ENCODE measurements at regions not wholly inside any gene's neighbourhood (a gene's known extent, or its start where the extent isn't known, plus 50 kb on each side); places are given as distances from the start of the nearest gene placed in this dataset.

DNA sequence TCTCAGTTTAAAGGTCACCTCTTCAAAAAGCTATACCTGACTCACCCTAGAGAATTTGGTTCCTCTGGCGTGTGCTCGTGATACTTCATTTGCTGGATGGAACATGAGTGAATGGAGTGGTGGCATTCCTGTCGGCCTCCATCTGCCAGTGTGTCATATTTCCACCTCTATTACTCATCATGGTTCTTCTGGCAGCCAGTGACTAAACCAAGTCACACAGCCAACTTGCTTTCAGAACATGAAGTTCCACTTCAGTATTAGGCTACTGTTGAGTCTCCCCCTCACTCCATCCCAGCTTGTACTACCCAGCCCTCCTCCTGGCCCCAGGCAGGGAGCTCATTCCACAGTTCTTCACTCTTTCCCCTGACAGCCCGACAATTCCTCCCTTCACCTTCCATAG is 169.8 kb downstream of the MREG start:
- Histone ChIP-seq H3K4me3 (ENCODE audit: low read length) (no peak overlapping the region), H3F3A (ENCODE audit: control insufficient read depth, insufficient read depth) (no peaks in the 10 kb centered on the region), H3K79me2 (ENCODE audit: control insufficient read depth, low read length) (no peaks in the 10 kb centered on the region), H3K9me2 (replicated peaks; ENCODE audit: control insufficient read depth, low read length) (no peaks in the 10 kb centered on the region), H4K20me1 (ENCODE audit: control insufficient read depth, insufficient read depth, low read depth, low read length) (no peaks in the 10 kb centered on the region), H3K27ac (ENCODE audit: low read depth, low read length) (no peak overlapping the region), H3K27me3 (ENCODE audit: control insufficient read depth, low read length) (no peaks in the 10 kb centered on the region; the same call in 1 of the 2 replicates), H3K4me2 (ENCODE audit: low read length) (no peak overlapping the region), H3K36me3 (ENCODE audit: control insufficient read depth, low read length) (no peaks in the 10 kb centered on the region), H3K9me3 (ENCODE audit: control insufficient read depth, insufficient read depth, low read length) (no peaks in the 10 kb centered on the region), H3K4me1 (ENCODE audit: control insufficient read depth, low read length) (peaks cover 30% of the 10 kb centered on the region)
- no peak for TF ChIP-seq EZH2phosphoT487 (IDR thresholded peaks at IDR 0.05; ENCODE audit: borderline replicate concordance, low read length)
- TF ChIP-seq, protein P1, sequence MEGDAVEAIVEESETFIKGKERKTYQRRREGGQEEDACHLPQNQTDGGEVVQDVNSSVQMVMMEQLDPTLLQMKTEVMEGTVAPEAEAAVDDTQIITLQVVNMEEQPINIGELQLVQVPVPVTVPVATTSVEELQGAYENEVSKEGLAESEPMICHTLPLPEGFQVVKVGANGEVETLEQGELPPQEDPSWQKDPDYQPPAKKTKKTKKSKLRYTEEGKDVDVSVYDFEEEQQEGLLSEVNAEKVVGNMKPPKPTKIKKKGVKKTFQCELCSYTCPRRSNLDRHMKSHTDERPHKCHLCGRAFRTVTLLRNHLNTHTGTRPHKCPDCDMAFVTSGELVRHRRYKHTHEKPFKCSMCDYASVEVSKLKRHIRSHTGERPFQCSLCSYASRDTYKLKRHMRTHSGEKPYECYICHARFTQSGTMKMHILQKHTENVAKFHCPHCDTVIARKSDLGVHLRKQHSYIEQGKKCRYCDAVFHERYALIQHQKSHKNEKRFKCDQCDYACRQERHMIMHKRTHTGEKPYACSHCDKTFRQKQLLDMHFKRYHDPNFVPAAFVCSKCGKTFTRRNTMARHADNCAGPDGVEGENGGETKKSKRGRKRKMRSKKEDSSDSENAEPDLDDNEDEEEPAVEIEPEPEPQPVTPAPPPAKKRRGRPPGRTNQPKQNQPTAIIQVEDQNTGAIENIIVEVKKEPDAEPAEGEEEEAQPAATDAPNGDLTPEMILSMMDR (IDR thresholded peaks at IDR 0.05; ENCODE audit: low read depth, low read length, poor library complexity, severe bottlenecking): no peak

DNA sequence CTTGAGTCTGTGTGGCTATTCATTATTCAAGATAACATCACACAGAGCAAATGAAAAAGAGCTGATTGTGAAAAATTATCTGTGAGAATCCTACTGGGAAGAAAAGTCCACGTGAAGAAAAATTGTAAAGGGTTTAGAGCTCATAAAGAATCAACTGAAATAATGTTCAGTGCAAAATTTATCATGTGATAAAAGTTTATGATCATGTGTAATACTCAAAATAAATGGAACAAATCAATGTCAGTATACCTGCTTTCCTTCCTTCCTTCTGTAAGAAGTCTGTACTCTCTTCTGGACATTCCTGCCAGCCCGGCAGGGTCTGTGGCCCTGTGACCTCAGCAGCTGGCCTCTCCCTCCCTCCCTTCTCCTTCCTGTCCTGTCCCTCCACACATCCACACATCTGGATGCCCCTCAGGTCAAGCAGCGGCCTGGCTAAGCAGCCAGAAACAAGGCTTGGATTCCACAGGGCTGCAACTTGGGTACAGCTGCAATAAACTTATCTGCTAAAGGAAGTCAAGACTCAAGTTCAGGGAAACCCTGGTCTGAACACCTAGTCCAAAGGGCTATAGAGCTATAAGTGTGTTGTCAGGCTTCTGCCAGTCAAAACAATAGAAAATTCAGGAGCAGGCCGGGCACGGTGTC is 172.1 kb downstream of the MREG start:
- TF ChIP-seq EZH2phosphoT487 (IDR thresholded peaks at IDR 0.05; ENCODE audit: borderline replicate concordance, low read length): no peak
- TF ChIP-seq, protein P1 (IDR thresholded peaks at IDR 0.05; ENCODE audit: low read depth, low read length, poor library complexity, severe bottlenecking): no peak
- peak overlapping the region; percentile 32 for H3K27ac ChIP-seq (ENCODE audit: low read depth, low read length)
- no peaks in the 10 kb centered on the region for H4K20me1 ChIP-seq (ENCODE audit: control insufficient read depth, insufficient read depth, low read depth, low read length)
- H3K36me3 ChIP-seq (ENCODE audit: control insufficient read depth, low read length): no peaks in the 10 kb centered on the region
- no peaks in the 10 kb centered on the region for H3K9me3 ChIP-seq (ENCODE audit: control insufficient read depth, insufficient read depth, low read length)
- H3K4me2 ChIP-seq (ENCODE audit: low read length): peak overlapping the region; percentile 38
- no peak overlapping the region for H3K4me3 ChIP-seq (ENCODE audit: low read length)
- H3K79me2 ChIP-seq (ENCODE audit: control insufficient read depth, low read length): no peaks in the 10 kb centered on the region
- H3K27me3 ChIP-seq (ENCODE audit: control insufficient read depth, low read length): peaks cover under 1% of the 10 kb centered on the region; the same call in 1 of the 2 replicates
- H3K9me2 ChIP-seq (replicated peaks; ENCODE audit: control insufficient read depth, low read length): no peaks in the 10 kb centered on the region
- H3F3A ChIP-seq (ENCODE audit: control insufficient read depth, insufficient read depth): no peaks in the 10 kb centered on the region
- peaks cover 35% of the 10 kb centered on the region for H3K4me1 ChIP-seq (ENCODE audit: control insufficient read depth, low read length)

DNA sequence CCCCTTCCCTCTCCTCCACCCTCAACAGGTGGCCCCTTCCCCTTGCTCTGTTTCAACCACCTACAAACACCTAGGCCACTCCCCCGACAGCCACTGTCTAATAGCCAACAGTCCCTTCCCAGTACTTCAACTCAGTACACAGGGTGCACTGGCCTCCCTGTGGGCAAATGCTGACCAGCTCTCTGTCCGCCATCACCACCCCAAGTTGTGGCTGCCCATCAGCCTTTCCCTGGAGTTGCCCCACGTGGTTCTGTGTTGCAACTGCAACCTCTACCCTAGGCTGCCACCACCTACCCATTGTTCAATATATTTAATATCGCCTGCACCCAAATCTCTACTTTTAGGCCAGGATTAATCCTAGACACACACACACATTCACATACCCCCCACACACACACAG is 173.5 kb downstream of the MREG start:
- H3F3A ChIP-seq (ENCODE audit: control insufficient read depth, insufficient read depth): no peaks in the 10 kb centered on the region
- no peak overlapping the region for H3K27ac ChIP-seq (ENCODE audit: low read depth, low read length)
- peaks cover 3% of the 10 kb centered on the region; the same call in 1 of the 2 replicates for H3K27me3 ChIP-seq (ENCODE audit: control insufficient read depth, low read length)
- 0 out of 2 replicates have a peak overlapping the region, but pooled peaks have one; percentile 12 for H3K4me3 ChIP-seq (ENCODE audit: low read length)
- no peaks in the 10 kb centered on the region for H3K79me2 ChIP-seq (ENCODE audit: control insufficient read depth, low read length)
- TF ChIP-seq EZH2phosphoT487 (IDR thresholded peaks at IDR 0.05; ENCODE audit: borderline replicate concordance, low read length): no peak
- TF ChIP-seq, protein P1 (IDR thresholded peaks at IDR 0.05; ENCODE audit: low read depth, low read length, poor library complexity, severe bottlenecking): no peak
- no peaks in the 10 kb centered on the region for H3K36me3 ChIP-seq (ENCODE audit: control insufficient read depth, low read length)
- peaks cover 35% of the 10 kb centered on the region for H3K4me1 ChIP-seq (ENCODE audit: control insufficient read depth, low read length)
- H4K20me1 ChIP-seq (ENCODE audit: control insufficient read depth, insufficient read depth, low read depth, low read length): no peaks in the 10 kb centered on the region
- H3K4me2 ChIP-seq (ENCODE audit: low read length): peak overlapping the region; percentile 38
- H3K9me2 ChIP-seq (replicated peaks; ENCODE audit: control insufficient read depth, low read length): no peaks in the 10 kb centered on the region
- no peaks in the 10 kb centered on the region for H3K9me3 ChIP-seq (ENCODE audit: control insufficient read depth, insufficient read depth, low read length)

Measured in DOHH2 (cell line).